ENCODE measurements at regions not wholly inside any gene's neighbourhood (a gene's known extent, or its start where the extent isn't known, plus 50 kb on each side); places are given as distances from the start of the nearest gene placed in this dataset.
"Not testable (repeated sequence)": the region's sequence is repeated elsewhere in the genome, so short reads cannot be mapped to it uniquely, and the experiment has no call there.

GRCh38 chr12:14032191-14032590 is 50.8 kb upstream of the GRIN2B start:
- not testable (repeated sequence) for H3K36me3 ChIP-seq (ENCODE audit: control insufficient read depth, insufficient read depth, low read length); H3K9me3 ChIP-seq (ENCODE audit: control insufficient read depth, low read length); H3K4me1 ChIP-seq (ENCODE audit: control insufficient read depth, insufficient read depth, low read length); H3K4me3 ChIP-seq (ENCODE audit: low read length); H3K9ac ChIP-seq (ENCODE audit: low read length); H3K27me3 ChIP-seq (ENCODE audit: control insufficient read depth, insufficient read depth, low read length)

DNA sequence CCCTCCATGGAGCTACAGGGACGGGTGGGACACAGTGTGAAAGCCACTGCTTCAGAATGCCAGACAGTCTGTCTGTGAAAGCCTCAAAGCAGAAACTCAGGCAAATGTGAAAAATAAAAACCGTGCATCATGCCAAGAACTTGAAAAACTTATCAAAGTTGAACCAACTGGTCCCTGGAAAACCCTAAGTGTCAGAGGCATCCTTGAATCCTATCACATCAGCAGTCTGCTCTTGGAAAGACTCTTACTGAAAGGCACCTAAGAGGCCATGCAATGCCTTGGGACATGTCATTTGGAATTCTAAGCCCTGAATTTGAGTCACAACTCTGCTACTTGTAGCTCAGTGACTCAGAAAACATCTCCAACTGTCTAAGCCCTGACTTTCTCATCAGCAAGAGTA is 62.4 kb upstream of the GRIN2B start:
- Histone ChIP-seq H3K9ac (ENCODE audit: low read length) (no peak overlapping the region), H3K4me3 (ENCODE audit: low read length) (no peak overlapping the region), H3K9me3 (ENCODE audit: control insufficient read depth, low read length) (no peaks in the 10 kb centered on the region), H3K36me3 (ENCODE audit: control insufficient read depth, insufficient read depth, low read length) (no peaks in the 10 kb centered on the region), H3K27me3 (ENCODE audit: control insufficient read depth, insufficient read depth, low read length) (no peaks in the 10 kb centered on the region), H3K4me1 (ENCODE audit: control insufficient read depth, insufficient read depth, low read length) (no peaks in the 10 kb centered on the region)

DNA sequence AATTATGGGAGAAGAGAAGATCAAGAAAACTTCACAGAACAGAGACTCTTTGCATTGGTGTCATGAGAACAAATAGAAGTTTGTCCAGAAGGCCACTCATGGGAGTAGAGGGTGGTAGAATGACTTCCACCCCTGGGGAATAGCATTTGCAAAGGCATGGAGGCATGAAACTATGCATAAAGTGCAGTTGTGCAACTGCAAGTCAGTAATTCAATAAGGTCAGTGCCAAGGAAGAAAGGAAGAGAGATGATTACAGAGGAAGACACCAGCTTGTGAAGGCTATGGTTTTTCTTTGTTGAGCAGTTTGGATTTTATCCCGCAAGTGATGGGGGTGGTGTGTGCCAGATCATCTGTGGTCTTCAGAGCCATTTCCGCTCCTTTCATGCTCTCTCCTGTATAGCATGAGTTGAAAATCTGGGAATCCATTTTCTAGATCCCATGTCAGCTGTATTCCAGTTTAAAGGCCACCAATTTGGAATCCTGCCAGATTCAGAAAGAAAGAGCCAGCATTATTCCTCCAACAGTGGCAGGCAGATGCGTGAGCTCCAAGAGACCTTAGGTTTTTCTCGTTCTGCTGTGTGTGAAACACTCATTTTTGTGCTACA is 67.6 kb upstream of the GRIN2B start:
- Histone ChIP-seq H3K9ac (ENCODE audit: low read length) (no peak overlapping the region), H3K27me3 (ENCODE audit: control insufficient read depth, insufficient read depth, low read length) (no peaks in the 10 kb centered on the region), H3K4me3 (ENCODE audit: low read length) (no peak overlapping the region), H3K9me3 (ENCODE audit: control insufficient read depth, low read length) (no peaks in the 10 kb centered on the region), H3K36me3 (ENCODE audit: control insufficient read depth, insufficient read depth, low read length) (no peaks in the 10 kb centered on the region), H3K4me1 (ENCODE audit: control insufficient read depth, insufficient read depth, low read length) (no peaks in the 10 kb centered on the region)

DNA sequence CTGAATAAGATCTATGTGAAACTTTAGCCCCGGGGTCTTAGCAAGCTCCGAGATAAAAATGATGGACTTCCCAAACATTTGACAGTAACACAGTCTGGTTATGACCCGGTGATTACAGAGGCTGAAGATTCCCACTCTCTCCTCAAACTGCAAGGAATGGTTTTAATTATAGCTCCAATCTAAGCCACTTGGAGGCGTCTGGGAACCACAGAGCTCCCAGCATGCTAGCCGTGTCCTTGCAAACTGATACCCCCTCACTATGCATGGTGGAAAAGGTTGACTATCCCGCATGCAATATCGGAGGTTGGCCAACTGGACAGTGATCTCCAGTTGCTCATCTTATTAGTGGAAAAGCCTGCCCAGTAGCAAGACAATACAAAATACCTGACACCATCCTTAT is 76.5 kb upstream of the GRIN2B start:
- no peaks in the 10 kb centered on the region for H3K9me3 ChIP-seq (ENCODE audit: control insufficient read depth, low read length)
- H3K9ac ChIP-seq (ENCODE audit: low read length): no peak overlapping the region
- H3K4me1 ChIP-seq (ENCODE audit: control insufficient read depth, insufficient read depth, low read length): no peaks in the 10 kb centered on the region
- no peak overlapping the region for H3K4me3 ChIP-seq (ENCODE audit: low read length)
- H3K27me3 ChIP-seq (ENCODE audit: control insufficient read depth, insufficient read depth, low read length): no peaks in the 10 kb centered on the region
- H3K36me3 ChIP-seq (ENCODE audit: control insufficient read depth, insufficient read depth, low read length): no peaks in the 10 kb centered on the region

DNA sequence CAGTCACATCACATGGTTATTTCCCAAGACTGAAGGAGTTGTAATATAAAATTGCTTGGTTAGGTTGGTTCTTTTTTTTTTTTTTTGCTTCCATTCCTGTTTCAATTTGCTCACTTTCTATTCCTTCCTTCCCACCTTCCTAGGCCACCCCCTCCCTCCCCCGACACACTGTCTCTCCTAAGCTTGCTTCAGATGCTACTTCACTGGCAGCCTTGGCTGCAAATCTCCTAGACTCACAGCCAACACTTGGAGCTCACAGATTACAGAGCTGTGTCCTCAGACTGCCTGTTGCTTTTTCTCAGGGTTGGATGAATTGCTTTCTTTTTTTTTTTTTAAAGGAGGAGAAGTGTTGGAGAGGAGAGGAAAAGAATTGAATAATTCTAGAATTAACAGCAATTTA is 77.3 kb upstream of the GRIN2B start:
- Histone ChIP-seq H3K4me3 (ENCODE audit: low read length) (no peak overlapping the region), H3K27me3 (ENCODE audit: control insufficient read depth, insufficient read depth, low read length) (no peaks in the 10 kb centered on the region), H3K4me1 (ENCODE audit: control insufficient read depth, insufficient read depth, low read length) (no peaks in the 10 kb centered on the region), H3K9ac (ENCODE audit: low read length) (no peak overlapping the region), H3K9me3 (ENCODE audit: control insufficient read depth, low read length) (no peaks in the 10 kb centered on the region), H3K36me3 (ENCODE audit: control insufficient read depth, insufficient read depth, low read length) (no peaks in the 10 kb centered on the region)

DNA sequence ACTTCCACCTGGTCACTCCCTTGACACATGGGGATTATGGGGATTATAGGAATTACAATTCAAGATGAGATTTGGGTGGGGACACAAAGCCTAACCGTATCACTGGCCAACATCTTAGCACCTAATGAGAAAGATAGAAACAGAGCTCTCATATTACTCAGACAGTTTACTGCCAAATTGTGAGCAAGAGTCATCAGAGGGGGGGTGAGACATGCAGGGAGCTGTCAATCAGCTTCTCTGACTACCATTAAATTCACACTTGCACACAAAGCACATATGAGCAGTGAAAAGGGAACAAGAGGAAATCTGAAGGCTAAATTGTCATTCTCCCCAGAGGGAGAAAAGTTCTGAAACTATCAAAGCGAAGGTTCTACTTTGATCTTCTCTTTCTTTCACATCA is 78.1 kb upstream of the GRIN2B start:
- no peaks in the 10 kb centered on the region for H3K4me1 ChIP-seq (ENCODE audit: control insufficient read depth, insufficient read depth, low read length)
- no peak overlapping the region for H3K4me3 ChIP-seq (ENCODE audit: low read length)
- H3K9me3 ChIP-seq (ENCODE audit: control insufficient read depth, low read length): no peaks in the 10 kb centered on the region
- no peak overlapping the region for H3K9ac ChIP-seq (ENCODE audit: low read length)
- H3K36me3 ChIP-seq (ENCODE audit: control insufficient read depth, insufficient read depth, low read length): no peaks in the 10 kb centered on the region
- H3K27me3 ChIP-seq (ENCODE audit: control insufficient read depth, insufficient read depth, low read length): no peaks in the 10 kb centered on the region

DNA sequence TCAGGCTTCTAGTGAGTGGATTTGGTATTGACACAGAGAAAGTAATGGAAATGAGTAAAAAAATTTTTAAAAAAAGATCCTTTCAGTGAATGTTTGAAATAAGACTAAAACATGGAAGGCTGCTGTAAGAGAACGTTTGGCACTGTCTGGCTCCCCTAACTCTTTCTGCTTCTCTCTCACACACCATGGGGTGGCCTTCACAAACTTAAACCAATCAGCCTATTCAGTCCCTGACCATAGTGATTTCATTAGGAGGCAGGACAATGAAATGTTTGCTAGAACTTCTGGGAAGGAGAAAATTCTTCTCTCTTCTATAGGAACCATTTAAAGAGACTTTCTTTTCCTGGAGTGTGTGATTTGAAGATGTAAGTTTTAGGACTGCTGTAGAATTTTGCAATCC is 84.2 kb upstream of the GRIN2B start:
- Histone ChIP-seq H3K4me1 (ENCODE audit: control insufficient read depth, insufficient read depth, low read length) (no peaks in the 10 kb centered on the region), H3K9me3 (ENCODE audit: control insufficient read depth, low read length) (no peaks in the 10 kb centered on the region), H3K4me3 (ENCODE audit: low read length) (no peak overlapping the region), H3K36me3 (ENCODE audit: control insufficient read depth, insufficient read depth, low read length) (no peaks in the 10 kb centered on the region), H3K9ac (ENCODE audit: low read length) (no peak overlapping the region), H3K27me3 (ENCODE audit: control insufficient read depth, insufficient read depth, low read length) (no peaks in the 10 kb centered on the region)

GRCh38 chr12:14066021-14066420 is 84.6 kb upstream of the GRIN2B start:
- H3K9me3 ChIP-seq (ENCODE audit: control insufficient read depth, low read length): no peaks in the 10 kb centered on the region
- no peaks in the 10 kb centered on the region for H3K36me3 ChIP-seq (ENCODE audit: control insufficient read depth, insufficient read depth, low read length)
- no peak overlapping the region for H3K9ac ChIP-seq (ENCODE audit: low read length)
- H3K27me3 ChIP-seq (ENCODE audit: control insufficient read depth, insufficient read depth, low read length): no peaks in the 10 kb centered on the region
- no peak overlapping the region for H3K4me3 ChIP-seq (ENCODE audit: low read length)
- no peaks in the 10 kb centered on the region for H3K4me1 ChIP-seq (ENCODE audit: control insufficient read depth, insufficient read depth, low read length)

DNA sequence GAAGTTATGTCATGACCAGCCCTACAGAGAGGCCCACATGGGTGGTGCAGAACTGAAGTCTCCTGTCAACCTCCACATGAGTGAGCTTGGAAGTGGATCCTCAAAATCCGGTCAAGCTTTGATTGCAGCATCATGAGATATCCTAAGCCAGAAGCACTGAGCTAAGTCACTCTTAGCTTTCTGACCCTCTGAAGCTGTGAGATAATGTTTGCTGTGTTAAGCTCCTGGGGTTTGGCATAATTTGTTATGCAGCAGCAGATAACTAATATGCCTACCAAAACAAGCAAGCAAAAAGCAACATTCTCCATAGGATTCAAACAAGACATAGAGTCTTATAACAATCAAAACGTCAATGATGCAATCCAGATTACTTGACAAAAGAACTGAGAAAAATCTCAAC is 87.6 kb upstream of the GRIN2B start:
- Histone ChIP-seq H3K9me3 (ENCODE audit: control insufficient read depth, low read length) (no peaks in the 10 kb centered on the region), H3K36me3 (ENCODE audit: control insufficient read depth, insufficient read depth, low read length) (no peaks in the 10 kb centered on the region), H3K27me3 (ENCODE audit: control insufficient read depth, insufficient read depth, low read length) (no peaks in the 10 kb centered on the region), H3K4me3 (ENCODE audit: low read length) (no peak overlapping the region), H3K4me1 (ENCODE audit: control insufficient read depth, insufficient read depth, low read length) (peaks cover 5% of the 10 kb centered on the region), H3K9ac (ENCODE audit: low read length) (no peak overlapping the region)

- Histone ChIP-seq H3K4me3 (ENCODE audit: low read length) (no peak overlapping the region), H3K9me3 (ENCODE audit: control insufficient read depth, low read length) (no peaks in the 10 kb centered on the region), H3K27me3 (ENCODE audit: control insufficient read depth, insufficient read depth, low read length) (no peaks in the 10 kb centered on the region), H3K9ac (ENCODE audit: low read length) (no peak overlapping the region), H3K36me3 (ENCODE audit: control insufficient read depth, insufficient read depth, low read length) (no peaks in the 10 kb centered on the region), H3K4me1 (ENCODE audit: control insufficient read depth, insufficient read depth, low read length) (peaks cover 5% of the 10 kb centered on the region)
These were observed 90.4 kb upstream of the GRIN2B start for GRCh38 chr12:14071833-14072232.

- no peaks in the 10 kb centered on the region for H3K9me3 ChIP-seq (ENCODE audit: control insufficient read depth, low read length)
- H3K36me3 ChIP-seq (ENCODE audit: control insufficient read depth, insufficient read depth, low read length): no peaks in the 10 kb centered on the region
- no peaks in the 10 kb centered on the region for H3K27me3 ChIP-seq (ENCODE audit: control insufficient read depth, insufficient read depth, low read length)
- peaks cover 5% of the 10 kb centered on the region for H3K4me1 ChIP-seq (ENCODE audit: control insufficient read depth, insufficient read depth, low read length)
- no peak overlapping the region for H3K9ac ChIP-seq (ENCODE audit: low read length)
- H3K4me3 ChIP-seq (ENCODE audit: low read length): no peak overlapping the region
These were observed 91.6 kb upstream of the GRIN2B start for GRCh38 chr12:14072987-14073386.

DNA sequence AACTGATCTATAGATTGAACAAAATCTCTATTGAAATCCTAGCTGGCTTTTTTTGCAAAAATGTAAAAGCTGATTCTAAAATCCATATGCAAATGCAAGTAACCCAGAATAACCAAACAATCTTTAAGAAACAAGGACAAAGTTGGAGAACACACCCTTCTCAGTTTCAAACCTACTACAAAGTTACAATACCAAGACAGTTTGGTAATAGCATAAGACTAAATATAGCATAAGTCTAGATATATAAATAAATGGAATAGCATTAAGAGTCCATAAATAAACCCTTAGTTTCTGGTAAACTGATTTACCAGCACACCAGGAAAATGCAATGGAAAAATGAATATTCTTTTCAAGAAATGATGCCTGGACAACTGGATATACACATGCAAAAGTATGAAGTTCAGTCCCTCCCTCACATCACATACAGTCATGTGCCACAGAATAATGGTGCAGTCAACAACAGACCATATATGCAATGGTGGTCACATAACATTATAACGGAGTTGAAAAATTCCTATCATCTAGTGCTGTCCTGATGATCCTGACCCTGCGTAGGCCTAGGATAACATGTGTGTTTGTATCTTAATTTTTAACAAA is 94.5 kb upstream of the GRIN2B start:
- Histone ChIP-seq H3K9me3 (ENCODE audit: control insufficient read depth, low read length) (no peaks in the 10 kb centered on the region), H3K9ac (ENCODE audit: low read length) (no peak overlapping the region), H3K36me3 (ENCODE audit: control insufficient read depth, insufficient read depth, low read length) (no peaks in the 10 kb centered on the region), H3K4me1 (ENCODE audit: control insufficient read depth, insufficient read depth, low read length) (peaks cover 5% of the 10 kb centered on the region), H3K4me3 (ENCODE audit: low read length) (no peak overlapping the region), H3K27me3 (ENCODE audit: control insufficient read depth, insufficient read depth, low read length) (no peaks in the 10 kb centered on the region)

- Histone ChIP-seq H3K36me3 (ENCODE audit: control insufficient read depth, insufficient read depth, low read length) (no peaks in the 10 kb centered on the region), H3K9me3 (ENCODE audit: control insufficient read depth, low read length) (no peaks in the 10 kb centered on the region), H3K4me3 (ENCODE audit: low read length) (no peak overlapping the region)
These were observed 95.1 kb upstream of the GRIN2B start for GRCh38 chr12:14076538-14076937.

More at GRCh38 chr12:14076538-14076937, 95.1 kb upstream of the GRIN2B start:
- Histone ChIP-seq H3K27me3 (ENCODE audit: control insufficient read depth, insufficient read depth, low read length) (no peaks in the 10 kb centered on the region), H3K4me1 (ENCODE audit: control insufficient read depth, insufficient read depth, low read length) (peaks cover 5% of the 10 kb centered on the region), H3K9ac (ENCODE audit: low read length) (no peak overlapping the region)
